Fibroblast of lung (primary cell): ENCODE measurements at regions not wholly inside any gene's neighbourhood (a gene's known extent, or its start where the extent isn't known, plus 50 kb on each side); places are given as distances from the start of the nearest gene placed in this dataset.

ENCODE experiments used
- DNase-seq, 2 donors: peaks; one replicate each; pipeline versions ENCODE4 v3.0.0 to v3.0.0-alpha.2; 2010; ENCODE audit warnings: low read depth in 2 of 2
- H2AFZ ChIP-seq: 2 replicates; pipeline ENCODE4 v1.5.1; 2012; ENCODE audit warnings: low read length, control low read depth, inconsistent platforms
- H3K27ac ChIP-seq: 2 replicates; pipeline ENCODE4 v1.5.1; 2011; ENCODE audit warnings: low read length, control low read depth; ENCODE audit not compliant: insufficient read depth
- H3K27me3 ChIP-seq: 2 replicates; pipeline ENCODE4 v1.5.1; 2011; ENCODE audit warnings: mild to moderate bottlenecking, low read length; ENCODE audit not compliant: control insufficient read depth, insufficient read depth
- H3K36me3 ChIP-seq: 2 replicates; pipeline ENCODE4 v1.5.1; 2011; ENCODE audit warnings: low read length; ENCODE audit not compliant: control insufficient read depth, insufficient read depth
- H3K4me1 ChIP-seq: 2 replicates; pipeline ENCODE4 v1.5.1; 2011; ENCODE audit warnings: low read length; ENCODE audit not compliant: control insufficient read depth, insufficient read depth; ENCODE audit errors: extremely low read depth
- H3K4me2 ChIP-seq: 2 replicates; pipeline ENCODE4 v1.5.1; 2011; ENCODE audit warnings: low read length, control low read depth; ENCODE audit not compliant: insufficient read depth; ENCODE audit errors: extremely low read depth
- H3K4me3 ChIP-seq, 4 experiments: fragments of 200-600 bp in 1 of 4; sonication (generic) in 1 of 4; replicated peaks in 1 of 4; 2 replicates each; pipeline ENCODE4 v1.5.1; 2011 to 2016; ENCODE audit warnings: low read length in 4 of 4, low read depth in 3 of 4, mild to moderate bottlenecking in 3 of 4, control low read depth in 2 of 4, inconsistent platforms in 1 of 4, mixed read lengths in 1 of 4; ENCODE audit not compliant: insufficient read depth in 1 of 4; ENCODE audit errors: control extremely low read depth in 1 of 4
- H3K79me2 ChIP-seq: 2 replicates; pipeline ENCODE4 v1.5.1; 2012; ENCODE audit warnings: mild to moderate bottlenecking, low read length, inconsistent platforms; ENCODE audit not compliant: control insufficient read depth, insufficient read depth
- H3K9ac ChIP-seq: 2 replicates; pipeline ENCODE4 v1.5.1; 2011; ENCODE audit warnings: mild to moderate bottlenecking, low read length, control low read depth; ENCODE audit not compliant: insufficient read depth
- H3K9me3 ChIP-seq: 2 replicates; pipeline ENCODE4 v1.5.1; 2012; ENCODE audit warnings: low read depth, low read length; ENCODE audit not compliant: control insufficient read depth, insufficient read depth
- H4K20me1 ChIP-seq: 2 replicates; pipeline ENCODE4 v1.5.1; 2011; ENCODE audit warnings: low read length; ENCODE audit not compliant: control insufficient read depth, insufficient read depth; ENCODE audit errors: extremely low read depth
- CTCF ChIP-seq, 2 donors: IDR thresholded peaks in 1 of 2; conservative IDR thresholded peaks in 1 of 2; 1 replicate in 1 of 2; 2 replicates in 1 of 2; pipeline ENCODE4 v1.5.1; 2011 to 2012; ENCODE audit warnings: low read length in 2 of 2, control low read depth in 1 of 2, inconsistent platforms in 1 of 2, low read depth in 1 of 2, mild to moderate bottlenecking in 1 of 2
- EZH2 ChIP-seq: IDR thresholded peaks from 2 replicates; pipeline ENCODE4 v1.5.1; 2012; ENCODE audit warnings: low read length, control low read depth, mild to moderate bottlenecking; ENCODE audit errors: missing control alignments

- TF ChIP-seq EZH2 (no peak), CTCF (conservative IDR thresholded peaks at IDR 0.05 in 1 of 2, IDR thresholded peaks at IDR 0.05 in 1 of 2; ENCODE audit: low read depth in 1 of 2, low read length in 2 of 2) (no peak)
- Histone ChIP-seq H3K27ac (no peak overlapping the region), H3K4me3 (no peak overlapping the region), H4K20me1 (no peaks in the 10 kb centered on the region), H3K4me1 (no peaks in the 10 kb centered on the region), H3K9me3 (no peaks in the 10 kb centered on the region), H3K9ac (no peak overlapping the region), H3K27me3 (no peaks in the 10 kb centered on the region), H3K36me3 (no peaks in the 10 kb centered on the region), H3K4me2 (no peak overlapping the region), H3K79me2 (no peaks in the 10 kb centered on the region), H2AFZ (no peak overlapping the region)
- no peak for DNase-seq
Observed at GRCh38 chr2:164285576-164285975, 335.7 kb downstream of the GRB14 start.

- no peak overlapping the region for H3K4me3 ChIP-seq
- H3K9me3 ChIP-seq = no peaks in the 10 kb centered on the region
- H3K79me2 ChIP-seq = no peaks in the 10 kb centered on the region
- no peaks in the 10 kb centered on the region for H3K27me3 ChIP-seq
- H3K4me1 ChIP-seq = no peaks in the 10 kb centered on the region
- H3K36me3 ChIP-seq = no peaks in the 10 kb centered on the region
- H2AFZ ChIP-seq = no peak overlapping the region
- TF ChIP-seq CTCF (conservative IDR thresholded peaks at IDR 0.05 in 1 of 2, IDR thresholded peaks at IDR 0.05 in 1 of 2; ENCODE audit: low read depth in 1 of 2, low read length in 2 of 2) = no peak
- no peak for TF ChIP-seq EZH2
- no peak overlapping the region for H3K4me2 ChIP-seq
- no peak overlapping the region for H3K27ac ChIP-seq
- no peak for DNase-seq
- no peak overlapping the region for H3K9ac ChIP-seq
- H4K20me1 ChIP-seq = no peaks in the 10 kb centered on the region
Observed at GRCh38 chr2:164281896-164282295, 339.4 kb downstream of the GRB14 start.

GRCh38 chr2:164275659-164276058 lies 345.6 kb downstream of the GRB14 start:
- no peak for DNase-seq
- no peaks in the 10 kb centered on the region for H3K9me3 ChIP-seq

More at GRCh38 chr2:164275659-164276058, 345.6 kb downstream of the GRB14 start:
- Histone ChIP-seq H3K36me3 (no peaks in the 10 kb centered on the region), H3K27me3 (no peaks in the 10 kb centered on the region), H3K27ac (no peak overlapping the region), H3K9ac (no peak overlapping the region), H3K79me2 (no peaks in the 10 kb centered on the region), H3K4me3 (no peak overlapping the region), H2AFZ (no peak overlapping the region), H4K20me1 (no peaks in the 10 kb centered on the region), H3K4me1 (no peaks in the 10 kb centered on the region), H3K4me2 (no peak overlapping the region)
- no peak for TF ChIP-seq CTCF (conservative IDR thresholded peaks at IDR 0.05 in 1 of 2, IDR thresholded peaks at IDR 0.05 in 1 of 2; ENCODE audit: low read depth in 1 of 2, low read length in 2 of 2)
- no peak for TF ChIP-seq EZH2
